Endothelial cell (in vitro differentiated cells): ENCODE measurements at regions not wholly inside any gene's neighbourhood (a gene's known extent, or its start where the extent isn't known, plus 50 kb on each side); places are given as distances from the start of the nearest gene placed in this dataset.

ENCODE experiments used
- DNase-seq: peaks from one replicate; pipeline ENCODE4 v3.0.0; 2021; ENCODE audit warnings: low spot score
- H3K27ac Mint-ChIP-seq: one replicate; pipeline ENCODE4 v1.8.0; 2021; ENCODE audit warnings: mixed read lengths, inconsistent platforms; ENCODE audit not compliant: unreplicated experiment
- H3K27me3 Mint-ChIP-seq: one replicate; pipeline ENCODE4 v1.8.0; 2021; ENCODE audit warnings: mild to moderate bottlenecking, moderate library complexity, mixed read lengths, inconsistent platforms; ENCODE audit not compliant: unreplicated experiment
- H3K36me3 Mint-ChIP-seq: one replicate; pipeline ENCODE4 v1.8.0; 2021; ENCODE audit warnings: mild to moderate bottlenecking, low read depth, mixed read lengths, inconsistent platforms; ENCODE audit not compliant: unreplicated experiment
- H3K4me1 Mint-ChIP-seq: one replicate; pipeline ENCODE4 v1.8.0; 2021; ENCODE audit warnings: mild to moderate bottlenecking, mixed read lengths, inconsistent platforms; ENCODE audit not compliant: unreplicated experiment
- H3K4me3 Mint-ChIP-seq: one replicate; pipeline ENCODE4 v1.8.0; 2021; ENCODE audit warnings: mild to moderate bottlenecking, mixed read lengths, inconsistent platforms; ENCODE audit not compliant: unreplicated experiment
- H3K9me3 Mint-ChIP-seq: one replicate; pipeline ENCODE4 v1.8.0; 2021; ENCODE audit warnings: mixed read lengths, inconsistent platforms; ENCODE audit not compliant: unreplicated experiment
- CTCF ChIP-seq: fragments of 200-600 bp; sonication (generic); IDR thresholded peaks from one replicate; pipeline ENCODE4 v1.5.0; 2021; ENCODE audit warnings: antibody characterized with exemption; ENCODE audit not compliant: unreplicated experiment

- no peaks in the 10 kb centered on the region for H3K4me1 Mint-ChIP-seq
- peaks cover 6% of the 10 kb centered on the region for H3K9me3 Mint-ChIP-seq
- no peak for DNase-seq
- H3K4me3 Mint-ChIP-seq: no peak overlapping the region
- H3K27me3 Mint-ChIP-seq: no peaks in the 10 kb centered on the region
- TF ChIP-seq CTCF: no peak
- H3K27ac Mint-ChIP-seq: no peak overlapping the region
- peaks cover 16% of the 10 kb centered on the region for H3K36me3 Mint-ChIP-seq
Observed at GRCh38 chr5:113770648-113771047, 257.2 kb downstream of the YTHDC2 start.

GRCh38 chr5:113771483-113771882, 258.0 kb downstream of the YTHDC2 start:
- TF ChIP-seq CTCF: no peak
- Mint-ChIP-seq H3K27ac (no peak overlapping the region), H3K27me3 (no peaks in the 10 kb centered on the region), H3K4me3 (no peak overlapping the region), H3K9me3 (peaks cover 6% of the 10 kb centered on the region), H3K36me3 (peaks cover 11% of the 10 kb centered on the region), H3K4me1 (no peaks in the 10 kb centered on the region)
- DNase-seq: no peak

DNA sequence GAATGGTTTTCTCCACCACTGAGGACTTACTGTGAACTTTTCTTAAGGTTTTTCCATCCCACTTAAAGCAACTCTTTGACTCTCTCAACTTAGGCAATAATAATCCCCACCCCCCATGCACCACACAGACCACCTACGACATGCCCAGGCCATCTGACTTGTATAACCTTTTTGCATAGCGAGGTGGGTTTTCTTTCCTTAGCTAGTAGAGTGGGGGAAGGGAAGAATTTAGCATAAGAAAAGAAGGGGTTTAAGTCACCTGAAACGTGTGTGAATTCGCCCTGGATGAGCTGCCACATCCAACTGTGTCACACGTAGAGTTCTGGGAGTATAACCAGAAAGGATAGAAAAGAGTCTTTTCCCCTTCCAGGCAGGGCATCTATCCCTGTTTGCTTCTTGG, 262.7 kb downstream of the YTHDC2 start:
- H3K27ac Mint-ChIP-seq: no peak overlapping the region
- H3K27me3 Mint-ChIP-seq: no peaks in the 10 kb centered on the region
- no peak for TF ChIP-seq CTCF
- no peaks in the 10 kb centered on the region for H3K36me3 Mint-ChIP-seq
- H3K4me1 Mint-ChIP-seq: peaks cover 24% of the 10 kb centered on the region
- no peaks in the 10 kb centered on the region for H3K9me3 Mint-ChIP-seq
- H3K4me3 Mint-ChIP-seq: no peak overlapping the region
- DNase-seq: no peak

DNA sequence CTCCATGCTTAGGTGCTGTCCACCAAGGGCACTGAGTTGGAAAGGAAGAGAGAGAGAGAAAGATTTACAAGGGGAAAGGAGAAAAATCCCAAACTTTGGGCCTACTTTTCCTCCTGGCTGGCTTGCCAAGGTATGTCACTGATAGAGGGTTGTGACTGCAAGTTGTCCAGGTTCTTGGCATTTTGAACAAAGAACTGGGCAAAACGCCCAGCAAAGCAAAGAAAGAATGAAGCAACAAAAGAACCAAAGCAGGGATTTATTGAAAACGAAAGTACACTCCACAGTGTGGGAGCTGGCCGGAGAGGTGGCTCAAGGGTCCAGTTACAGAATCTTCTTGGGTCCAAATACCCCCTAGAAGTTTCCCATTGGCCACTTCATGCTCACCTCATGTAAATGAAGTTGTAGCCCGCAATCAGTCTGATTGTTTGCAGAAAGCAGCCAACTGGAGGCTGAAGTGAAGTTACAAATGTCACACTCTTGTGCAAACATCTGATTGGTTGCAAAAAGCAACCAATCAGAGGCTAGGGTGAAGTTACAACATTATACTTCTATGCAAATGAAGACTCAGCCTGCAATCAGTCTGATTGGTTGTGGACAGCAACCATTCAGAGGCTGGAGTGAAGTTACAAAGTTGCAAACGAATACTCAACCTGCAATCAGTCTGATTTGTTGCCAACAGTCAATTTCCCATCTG, 263.5 kb downstream of the YTHDC2 start:
- no peak for DNase-seq
- Mint-ChIP-seq H3K36me3 (no peaks in the 10 kb centered on the region), H3K27me3 (no peaks in the 10 kb centered on the region), H3K9me3 (no peaks in the 10 kb centered on the region), H3K4me1 (peaks cover 31% of the 10 kb centered on the region), H3K4me3 (no peak overlapping the region), H3K27ac (no peak overlapping the region)
- TF ChIP-seq CTCF: no peak

- Mint-ChIP-seq H3K27ac (no peak overlapping the region), H3K4me3 (no peak overlapping the region)
Observed at GRCh38 chr5:113778147-113778546, 264.7 kb downstream of the YTHDC2 start.

More at GRCh38 chr5:113778147-113778546, 264.7 kb downstream of the YTHDC2 start:
- H3K36me3 Mint-ChIP-seq: no peaks in the 10 kb centered on the region
- H3K27me3 Mint-ChIP-seq: no peaks in the 10 kb centered on the region
- no peak for DNase-seq
- H3K9me3 Mint-ChIP-seq: no peaks in the 10 kb centered on the region
- TF ChIP-seq CTCF: no peak
- peaks cover 32% of the 10 kb centered on the region for H3K4me1 Mint-ChIP-seq
